GM13977 (cell line): ENCODE measurements at regions not wholly inside any gene's neighbourhood (a gene's known extent, or its start where the extent isn't known, plus 50 kb on each side); places are given as distances from the start of the nearest gene placed in this dataset.

Experiments
- DNase-seq: peaks from one replicate; pipeline ENCODE4 v3.0.0; 2012; ENCODE audit warnings: low spot score
- CTCF ChIP-seq: IDR thresholded peaks from 2 replicates; pipeline ENCODE4 v1.5.1; 2012; ENCODE audit warnings: mild to moderate bottlenecking, control low read depth; ENCODE audit not compliant: insufficient read depth; ENCODE audit errors: extremely low read depth, missing control alignments
- in situ Hi-C: fragments of 300-500 bp; cut with MboI; formaldehyde crosslinking; loops from one replicate; pipeline ENCODE4 v1.12.0; 2022; ENCODE audit warnings: low sequenced_read_pairs, low pct_unique_long_range_greater_than_20kb, mixed read lengths, inconsistent platforms; ENCODE audit not compliant: unreplicated experiment

DNA sequence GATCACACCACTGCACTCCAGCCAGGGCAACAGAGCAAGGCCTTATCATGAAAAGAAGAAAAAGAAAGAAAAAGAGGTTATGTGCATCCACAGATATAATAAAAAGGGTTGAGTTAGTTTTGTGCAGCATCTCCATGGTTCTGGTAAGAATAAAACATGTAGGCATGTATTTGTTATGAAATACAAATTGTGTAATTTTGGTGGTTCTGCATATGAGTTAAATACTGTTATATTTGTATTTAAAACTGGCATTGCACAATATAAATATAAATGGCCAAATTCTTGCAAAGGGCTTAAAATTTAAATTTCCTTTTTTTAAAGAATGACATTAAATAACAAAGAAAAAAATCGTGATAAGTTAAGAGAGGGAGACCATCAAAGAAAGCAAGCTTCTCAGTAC lies 159.1 kb upstream of the PREP start:
- TF ChIP-seq CTCF, result no peak
- in situ Hi-C loops, result no loop called here

GRCh38 chr6:105561486-105561885 lies 158.6 kb upstream of the PREP start:
- no peak for DNase-seq
- in situ Hi-C loops, result no loop called here
- no peak for TF ChIP-seq CTCF

More for the DNA sequence above, 159.1 kb upstream of the PREP start:
- no peak for DNase-seq

DNA sequence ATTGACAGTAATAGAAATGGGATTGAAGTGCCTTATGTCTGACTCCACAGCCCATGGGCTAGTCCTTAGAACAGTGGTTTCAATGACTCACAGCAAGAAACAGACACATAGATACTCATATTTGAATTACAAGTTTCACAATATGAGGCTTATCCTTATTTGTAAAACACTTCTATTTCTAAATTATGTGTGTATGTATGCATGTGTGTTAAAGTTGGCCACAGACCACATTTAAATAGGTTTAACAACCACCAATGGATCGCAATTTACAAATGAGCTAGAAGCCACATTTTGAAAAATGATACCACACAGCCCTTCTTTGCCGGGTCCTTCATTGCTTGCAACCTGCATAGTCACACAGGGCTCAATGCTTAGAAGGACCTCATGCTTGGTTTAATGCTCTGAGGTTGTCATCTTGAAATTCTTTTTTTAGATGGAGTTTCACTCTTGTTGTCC lies 157.8 kb upstream of the PREP start:
- no peak for TF ChIP-seq CTCF
- in situ Hi-C loops, result no loop called here
- peak; percentile 39 for DNase-seq

DNA sequence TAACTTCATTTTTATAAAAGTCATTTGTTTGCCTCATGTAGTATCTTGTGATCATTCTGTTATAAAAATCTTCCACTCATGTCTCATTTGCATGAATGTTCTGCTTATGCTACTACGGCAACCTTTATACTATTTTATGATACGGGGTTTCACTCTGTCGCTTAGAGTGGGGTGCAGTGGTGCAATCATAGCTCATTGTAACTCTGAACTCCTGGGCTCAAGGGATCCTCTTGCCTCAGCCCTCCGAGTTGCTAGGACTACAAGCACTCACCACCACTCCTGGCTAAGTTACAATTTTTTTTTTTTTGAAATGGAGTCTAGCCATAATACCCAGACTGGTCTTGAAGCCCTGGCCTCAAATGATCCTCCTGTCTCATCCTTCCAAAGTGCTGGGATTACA lies 154.4 kb upstream of the PREP start:
- TF ChIP-seq CTCF, result no peak
- in situ Hi-C loops, result no loop called here
- no peak for DNase-seq

DNA sequence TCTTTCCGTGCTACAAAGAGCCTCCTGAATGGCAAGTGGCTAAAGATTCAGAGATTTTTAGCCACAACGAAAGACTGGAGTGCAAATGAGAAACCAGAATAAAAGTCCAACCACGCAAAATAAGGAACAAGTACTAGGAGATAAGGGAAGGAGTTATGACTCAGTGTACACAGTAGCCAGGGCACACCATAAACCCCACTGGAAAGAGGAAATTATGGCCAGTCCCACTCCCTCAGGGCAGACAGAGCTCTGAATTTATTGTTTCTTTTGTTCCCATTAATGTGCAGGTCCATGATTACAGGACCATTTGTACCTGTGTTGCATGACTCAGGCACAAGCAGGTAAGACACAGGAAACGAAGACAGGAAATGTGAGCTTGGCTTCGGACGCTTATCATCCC lies 150.3 kb upstream of the PREP start:
- no peak for DNase-seq
- TF ChIP-seq CTCF, result no peak
- in situ Hi-C loops, result no loop called here

- in situ Hi-C loops, result no loop called here
- no peak for TF ChIP-seq CTCF
- no peak for DNase-seq
Measured at GRCh38 chr6:105550955-105551620, 148.2 kb upstream of the PREP start.
